ENCODE measurements at regions not wholly inside any gene's neighbourhood (a gene's known extent, or its start where the extent isn't known, plus 50 kb on each side); places are given as distances from the start of the nearest gene placed in this dataset.

DNA sequence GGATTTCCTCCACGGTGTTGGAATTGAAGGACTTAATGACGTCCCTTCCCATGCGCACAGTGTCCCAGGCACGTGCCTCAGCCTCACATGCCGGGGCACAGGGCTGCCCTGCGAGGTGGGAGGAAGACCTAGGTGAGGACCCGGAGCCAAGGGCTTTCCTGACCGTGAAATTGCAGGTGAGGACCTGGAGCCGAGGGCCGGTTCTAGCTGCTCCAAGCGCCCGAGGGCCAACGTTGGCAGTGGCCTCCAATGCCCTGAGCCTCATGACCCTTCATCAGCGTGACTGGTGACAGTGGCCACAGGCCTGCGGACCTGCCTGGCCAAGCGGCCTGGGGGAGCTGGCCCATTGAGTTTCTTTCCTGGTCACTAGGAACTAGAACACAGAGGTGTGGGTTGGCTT, 338.2 kb upstream of the MYT1L start:
- TF ChIP-seq CTCF (IDR thresholded peaks at IDR 0.05; ENCODE audit: insufficient read depth, low read length, poor library complexity, severe bottlenecking): no peak
- no peaks in the 10 kb centered on the region for H3K36me3 ChIP-seq (ENCODE audit: control insufficient read depth, insufficient read depth, low read length)
- DNase-seq (ENCODE audit: low read depth): no peak
- H3K27me3 ChIP-seq (ENCODE audit: control insufficient read depth, insufficient read depth, low read length): no peaks in the 10 kb centered on the region
- no peak overlapping the region for H3K4me3 ChIP-seq (ENCODE audit: low read depth, low read length)

GRCh38 chr2:2668681-2669265, 337.7 kb upstream of the MYT1L start:
- H3K27me3 ChIP-seq (ENCODE audit: control insufficient read depth, insufficient read depth, low read length): no peaks in the 10 kb centered on the region
- no peak for TF ChIP-seq CTCF (IDR thresholded peaks at IDR 0.05; ENCODE audit: insufficient read depth, low read length, poor library complexity, severe bottlenecking)
- no peak for DNase-seq (ENCODE audit: low read depth)
- no peak overlapping the region for H3K4me3 ChIP-seq (ENCODE audit: low read depth, low read length)
- no peaks in the 10 kb centered on the region for H3K36me3 ChIP-seq (ENCODE audit: control insufficient read depth, insufficient read depth, low read length)

DNA sequence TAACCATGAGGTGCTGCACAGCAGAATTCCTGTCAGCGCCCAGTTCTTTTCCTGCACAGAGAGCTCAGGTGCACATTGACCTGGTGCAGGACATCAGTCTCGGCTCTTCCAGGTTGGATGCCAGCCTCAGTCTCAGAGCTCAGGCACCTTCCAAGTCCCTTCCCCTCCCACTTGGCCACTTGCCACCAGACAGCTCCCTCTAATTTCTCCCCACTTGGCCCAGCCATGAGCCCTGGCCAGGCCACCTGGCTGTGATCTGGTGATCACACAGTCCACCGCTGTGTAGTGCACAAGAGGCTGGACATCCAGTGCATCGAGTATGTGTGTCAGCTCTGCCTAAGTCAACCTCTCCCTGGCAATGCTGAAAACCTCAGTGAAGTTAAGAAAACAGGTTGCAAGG, 336.6 kb upstream of the MYT1L start:
- Histone ChIP-seq H3K36me3 (ENCODE audit: control insufficient read depth, insufficient read depth, low read length) (no peaks in the 10 kb centered on the region), H3K4me3 (ENCODE audit: low read depth, low read length) (no peak overlapping the region), H3K27me3 (ENCODE audit: control insufficient read depth, insufficient read depth, low read length) (no peaks in the 10 kb centered on the region)
- TF ChIP-seq CTCF (IDR thresholded peaks at IDR 0.05; ENCODE audit: insufficient read depth, low read length, poor library complexity, severe bottlenecking): no peak
- DNase-seq (ENCODE audit: low read depth): no peak

DNA sequence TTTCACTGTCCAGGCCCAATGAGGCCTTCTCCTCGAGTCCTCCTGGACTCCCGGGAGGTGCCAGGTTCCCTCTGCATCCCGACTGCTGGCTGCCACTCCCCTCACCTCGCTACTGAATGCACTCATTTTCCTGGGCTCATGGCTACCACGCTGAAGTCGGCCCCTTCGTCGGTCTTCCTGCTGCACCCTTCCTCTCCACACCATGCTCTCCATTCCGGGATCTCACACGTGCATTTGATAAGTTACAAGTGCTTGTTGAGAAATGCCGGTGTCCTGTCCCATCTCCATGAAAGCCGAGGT, 334.7 kb upstream of the MYT1L start:
- Histone ChIP-seq H3K27me3 (ENCODE audit: control insufficient read depth, insufficient read depth, low read length) (no peaks in the 10 kb centered on the region), H3K36me3 (ENCODE audit: control insufficient read depth, insufficient read depth, low read length) (no peaks in the 10 kb centered on the region), H3K4me3 (ENCODE audit: low read depth, low read length) (no peak overlapping the region)
- TF ChIP-seq CTCF (IDR thresholded peaks at IDR 0.05; ENCODE audit: insufficient read depth, low read length, poor library complexity, severe bottlenecking): no peak
- no peak for DNase-seq (ENCODE audit: low read depth)

GRCh38 chr2:2664989-2665833, 334.1 kb upstream of the MYT1L start:
- Histone ChIP-seq H3K36me3 (ENCODE audit: control insufficient read depth, insufficient read depth, low read length) (no peaks in the 10 kb centered on the region), H3K27me3 (ENCODE audit: control insufficient read depth, insufficient read depth, low read length) (no peaks in the 10 kb centered on the region), H3K4me3 (ENCODE audit: low read depth, low read length) (peak overlapping the region; percentile 1)
- no peak for TF ChIP-seq CTCF (IDR thresholded peaks at IDR 0.05; ENCODE audit: insufficient read depth, low read length, poor library complexity, severe bottlenecking)
- DNase-seq (ENCODE audit: low read depth): peak; percentile 98

Measured in kidney epithelial cell (primary cell).